ENCODE measurements at regions not wholly inside any gene's neighbourhood (a gene's known extent, or its start where the extent isn't known, plus 50 kb on each side); places are given as distances from the start of the nearest gene placed in this dataset.

- in situ Hi-C loops (cut with HindIII; ENCODE audit: low pct_unique_long_range_greater_than_20kb, low sequenced_read_pairs): no loop called here
- Histone ChIP-seq H3K27me3 (ENCODE audit: control insufficient read depth, insufficient read depth, low read length) (no peaks in the 10 kb centered on the region), H3K27ac (ENCODE audit: low read length) (no peak overlapping the region), H3K9me3 (ENCODE audit: control insufficient read depth, insufficient read depth, low read depth, low read length) (no peaks in the 10 kb centered on the region), H3K4me1 (ENCODE audit: control insufficient read depth, insufficient read depth, low read length) (no peaks in the 10 kb centered on the region), H3K36me3 (ENCODE audit: control insufficient read depth, insufficient read depth, low read length) (no peaks in the 10 kb centered on the region), H3K4me3 (ENCODE audit: low read depth in 2 of 2, low read length in 2 of 2) (no peak overlapping the region)
- ChIA-PET CTCF (no interaction called here), POLR2A (no interaction called here)
- intact Hi-C loops (cut with micrococcal nuclease; ENCODE audit: unreplicated experiment): no loop called here
- ATAC-seq: no peak
- DNase-seq (ENCODE audit: low read depth, low spot score): no peak
- no TSS peak for BruUV-seq (replicated peaks)
- TF ChIP-seq TCF7L2 (IDR thresholded peaks at IDR 0.05; ENCODE audit: low read depth, low read length) (no peak), SIN3A (IDR thresholded peaks at IDR 0.05; ENCODE audit: borderline replicate concordance, insufficient read depth, low read depth, low read length) (no peak), CTCF (IDR thresholded peaks at IDR 0.05) (no peak), REST (IDR thresholded peaks at IDR 0.05; ENCODE audit: insufficient read depth in 1 of 2, low read depth in 2 of 2, low read length in 1 of 2) (no peak)
Measured at GRCh38 chr13:76684336-76684735, 201.9 kb downstream of the KCTD12 start.

- Histone ChIP-seq H3K27ac (ENCODE audit: low read length) (no peak overlapping the region), H3K36me3 (ENCODE audit: control insufficient read depth, insufficient read depth, low read length) (no peaks in the 10 kb centered on the region), H3K27me3 (ENCODE audit: control insufficient read depth, insufficient read depth, low read length) (no peaks in the 10 kb centered on the region), H3K4me1 (ENCODE audit: control insufficient read depth, insufficient read depth, low read length) (no peaks in the 10 kb centered on the region), H3K4me3 (ENCODE audit: low read depth in 2 of 2, low read length in 2 of 2) (no peak overlapping the region), H3K9me3 (ENCODE audit: control insufficient read depth, insufficient read depth, low read depth, low read length) (no peaks in the 10 kb centered on the region)
- intact Hi-C loops (cut with micrococcal nuclease; ENCODE audit: unreplicated experiment): no loop called here
- no peak for DNase-seq (ENCODE audit: low read depth, low spot score)
- TF ChIP-seq POLR2AphosphoS5 (IDR thresholded peaks at IDR 0.05; ENCODE audit: low read depth, low read length) (no peak), TCF7L2 (IDR thresholded peaks at IDR 0.05; ENCODE audit: low read depth, low read length) (no peak), CTCF (IDR thresholded peaks at IDR 0.05) (no peak), REST (IDR thresholded peaks at IDR 0.05; ENCODE audit: insufficient read depth in 1 of 2, low read depth in 2 of 2, low read length in 1 of 2) (no peak), SIN3A (IDR thresholded peaks at IDR 0.05; ENCODE audit: borderline replicate concordance, insufficient read depth, low read depth, low read length) (no peak)
- ChIA-PET POLR2A (no interaction called here), CTCF (no interaction called here)
- no TSS peak for BruUV-seq (replicated peaks)
- no peak for ATAC-seq
- in situ Hi-C loops (cut with HindIII; ENCODE audit: low pct_unique_long_range_greater_than_20kb, low sequenced_read_pairs): no loop called here
Measured at GRCh38 chr13:76683854-76684253, 202.4 kb downstream of the KCTD12 start.

Data from Panc1 (cell line).